OCI-LY1 (cell line): ENCODE measurements at regions not wholly inside any gene's neighbourhood (a gene's known extent, or its start where the extent isn't known, plus 50 kb on each side); places are given as distances from the start of the nearest gene placed in this dataset.

ENCODE experiments used
- H2AFZ ChIP-seq: fragments of 200-600 bp; sonication (generic), shearing (Covaris generic); 2 replicates; pipeline ENCODE4 v1.6.0; 2014; ENCODE audit warnings: antibody characterized with exemption, mild to moderate bottlenecking, low read length
- H3F3A ChIP-seq: fragments of 200-600 bp; sonication (generic), shearing (Covaris generic); 2 replicates; pipeline ENCODE4 v1.6.0; 2014; ENCODE audit warnings: mild to moderate bottlenecking, antibody characterized with exemption, low read length, moderate library complexity; ENCODE audit not compliant: insufficient read depth
- H3K27ac ChIP-seq: fragments of 200-600 bp; sonication (generic); 2 replicates; pipeline ENCODE4 v1.5.1; 2014; ENCODE audit warnings: low read length, mixed run types, mild to moderate bottlenecking, low read depth; ENCODE audit not compliant: poor library complexity, severe bottlenecking
- H3K27me3 ChIP-seq: fragments of 200-600 bp; sonication (generic); 2 replicates; pipeline ENCODE4 v1.6.0; 2014; ENCODE audit warnings: antibody characterized with exemption, mild to moderate bottlenecking, low read length, moderate library complexity; ENCODE audit not compliant: insufficient read depth
- H3K36me3 ChIP-seq: fragments of 200-600 bp; sonication (generic); 2 replicates; pipeline ENCODE4 v1.6.1; 2014; ENCODE audit warnings: mild to moderate bottlenecking, antibody characterized with exemption, low read length, moderate library complexity, mixed read lengths; ENCODE audit not compliant: insufficient read depth
- H3K4me1 ChIP-seq: fragments of 200-600 bp; sonication (generic); 2 replicates; pipeline ENCODE4 v1.5.1; 2014; ENCODE audit warnings: mild to moderate bottlenecking, low read length, moderate library complexity; ENCODE audit not compliant: insufficient read depth, severe bottlenecking
- H3K4me2 ChIP-seq: fragments of 200-600 bp; sonication (generic), shearing (Covaris generic); 2 replicates; pipeline ENCODE4 v1.6.1; 2014; ENCODE audit warnings: low read length
- H3K4me3 ChIP-seq: fragments of 200-600 bp; sonication (generic); 2 replicates; pipeline ENCODE4 v1.5.1; 2014; ENCODE audit warnings: low read length, low read depth, mild to moderate bottlenecking, mixed read lengths; ENCODE audit not compliant: poor library complexity, severe bottlenecking
- H3K79me2 ChIP-seq: fragments of 200-600 bp; shearing (Covaris generic); 2 replicates; pipeline ENCODE4 v1.6.1; 2016; ENCODE audit warnings: mixed run types, low read length, mixed read lengths; ENCODE audit not compliant: insufficient read depth
- H3K9ac ChIP-seq: fragments of 200-600 bp; sonication (generic), shearing (Covaris generic); 2 replicates; pipeline ENCODE4 v1.6.1; 2014; ENCODE audit warnings: mild to moderate bottlenecking, low read length, mixed read lengths
- H3K9me2 ChIP-seq: fragments of 200-600 bp; sonication (generic), shearing (Covaris generic); 2 replicates; pipeline ENCODE4 v1.6.1; 2014; ENCODE audit warnings: low read depth, mild to moderate bottlenecking, low read length, mixed read lengths
- H3K9me3 ChIP-seq: fragments of 200-600 bp; shearing (Covaris generic); 2 replicates; pipeline ENCODE4 v1.6.1; 2014; ENCODE audit warnings: low read length, mixed read lengths
- H4K20me1 ChIP-seq: fragments of 200-600 bp; sonication (generic), shearing (Covaris generic); 2 replicates; pipeline ENCODE4 v1.6.0; 2016; ENCODE audit warnings: mild to moderate bottlenecking, low read length; ENCODE audit not compliant: insufficient read depth
- CTCF ChIP-seq: fragments of 200-600 bp; sonication (generic), shearing (Covaris generic); IDR thresholded peaks from 2 replicates; pipeline ENCODE4 v1.5.1; 2017; ENCODE audit warnings: mild to moderate bottlenecking, antibody characterized with exemption, low read length, moderate library complexity, mixed read lengths
- EZH2 ChIP-seq: fragments of 200-600 bp; sonication (generic), shearing (Covaris generic); IDR thresholded peaks from 2 replicates; pipeline ENCODE4 v1.8.0; 2017; ENCODE audit warnings: borderline replicate concordance, mixed run types, mild to moderate bottlenecking, antibody characterized with exemption, low read length, moderate library complexity, mixed read lengths

GRCh38 chr3:193771011-193771652 lies 178.1 kb downstream of the OPA1 start:
- no peak overlapping the region for H3K9ac ChIP-seq
- no peak overlapping the region for H3K4me3 ChIP-seq
- TF ChIP-seq EZH2 (no peak), CTCF (no peak)

DNA sequence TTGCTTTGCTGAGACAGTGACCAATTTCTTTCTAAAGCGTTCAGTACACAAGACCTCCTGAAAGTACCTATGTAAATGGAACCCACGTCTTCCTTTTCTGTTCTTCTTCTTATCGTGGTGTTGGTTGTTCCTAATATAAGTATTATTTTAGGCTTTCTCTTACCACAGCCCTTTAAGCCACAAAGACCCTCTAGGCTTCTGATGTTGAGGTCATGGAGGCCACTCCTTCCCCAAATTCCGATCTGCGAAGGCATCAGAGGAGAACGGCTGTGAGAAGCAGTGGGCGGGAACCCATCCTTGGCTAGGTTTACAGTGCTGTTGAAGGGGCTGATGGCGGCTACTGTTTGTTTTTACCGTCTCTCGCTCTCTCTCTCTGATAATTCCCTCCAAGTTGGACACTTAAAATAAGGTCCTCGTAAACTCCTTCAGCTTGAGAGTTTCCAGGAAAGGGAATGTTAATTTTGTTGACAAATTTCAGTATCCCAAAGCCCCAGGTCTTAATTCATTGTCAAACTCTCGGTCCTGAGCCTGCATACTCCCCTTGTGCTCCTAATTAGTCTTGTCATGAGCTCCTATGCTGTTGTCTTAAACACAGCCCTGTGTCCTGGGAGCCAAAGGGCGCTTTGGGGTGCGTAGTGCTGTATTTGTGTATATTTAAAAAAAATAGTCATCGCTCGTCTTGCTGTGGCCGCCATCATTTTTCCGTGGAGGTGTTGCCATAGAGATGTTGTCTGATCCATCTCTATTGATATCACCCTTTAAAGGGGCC lies 178.8 kb downstream of the OPA1 start:
- Histone ChIP-seq H3K9me3 (no peaks in the 10 kb centered on the region), H2AFZ (no peak overlapping the region), H3K27me3 (peaks cover 9% of the 10 kb centered on the region; the same call in 1 of the 2 replicates), H3K27ac (no peak overlapping the region), H3K4me2 (no peak overlapping the region), H3K79me2 (no peaks in the 10 kb centered on the region), H3K9me2 (no peaks in the 10 kb centered on the region), H4K20me1 (no peaks in the 10 kb centered on the region), H3F3A (no peaks in the 10 kb centered on the region), H3K36me3 (no peaks in the 10 kb centered on the region; the same call in 1 of the 2 replicates), H3K4me1 (peaks cover 8% of the 10 kb centered on the region), H3K9ac (no peak overlapping the region), H3K4me3 (no peak overlapping the region)
- no peak for TF ChIP-seq CTCF
- no peak for TF ChIP-seq EZH2

More at GRCh38 chr3:193771011-193771652, 178.1 kb downstream of the OPA1 start:
- Histone ChIP-seq H4K20me1 (no peaks in the 10 kb centered on the region), H3K4me1 (peaks cover under 1% of the 10 kb centered on the region), H3K4me2 (no peak overlapping the region), H3K36me3 (no peaks in the 10 kb centered on the region; the same call in 1 of the 2 replicates), H3K27me3 (peaks cover 9% of the 10 kb centered on the region; the same call in 1 of the 2 replicates), H3K27ac (no peak overlapping the region), H3F3A (no peaks in the 10 kb centered on the region), H2AFZ (no peak overlapping the region), H3K79me2 (no peaks in the 10 kb centered on the region), H3K9me2 (no peaks in the 10 kb centered on the region), H3K9me3 (no peaks in the 10 kb centered on the region)

- H3F3A ChIP-seq = no peaks in the 10 kb centered on the region
- H3K4me2 ChIP-seq = no peak overlapping the region
- no peak overlapping the region for H3K9ac ChIP-seq
- H3K79me2 ChIP-seq = no peaks in the 10 kb centered on the region
- no peaks in the 10 kb centered on the region for H4K20me1 ChIP-seq
- no peak overlapping the region for H3K27ac ChIP-seq
- no peak for TF ChIP-seq CTCF
- no peak for TF ChIP-seq EZH2
- peaks cover 8% of the 10 kb centered on the region; the same call in 1 of the 2 replicates for H3K27me3 ChIP-seq
- H2AFZ ChIP-seq = no peak overlapping the region
- H3K4me3 ChIP-seq = no peak overlapping the region
- no peaks in the 10 kb centered on the region; the same call in 1 of the 2 replicates for H3K36me3 ChIP-seq
- no peaks in the 10 kb centered on the region for H3K9me3 ChIP-seq
- no peaks in the 10 kb centered on the region for H3K9me2 ChIP-seq
- peaks cover 14% of the 10 kb centered on the region for H3K4me1 ChIP-seq
Measured at GRCh38 chr3:193772422-193772763, 179.4 kb downstream of the OPA1 start.
